ENCODE measurements at regions not wholly inside any gene's neighbourhood (a gene's known extent, or its start where the extent isn't known, plus 50 kb on each side); places are given as distances from the start of the nearest gene placed in this dataset.

- Histone ChIP-seq H3K4me1 (ENCODE audit: insufficient read depth, low read length) (no peaks in the 10 kb centered on the region), H3K27ac (ENCODE audit: low read depth, low read length) (no peak overlapping the region), H3K9me3 (ENCODE audit: insufficient read depth, low read depth, low read length) (no peaks in the 10 kb centered on the region), H3K27me3 (ENCODE audit: insufficient read depth, low read length) (no peaks in the 10 kb centered on the region), H3K4me3 (ENCODE audit: low read length) (no peak overlapping the region), H3K36me3 (ENCODE audit: insufficient read depth, low read length) (no peaks in the 10 kb centered on the region), H3K9ac (ENCODE audit: low read depth, low read length) (no peak overlapping the region)
- 94% methylated on average over 2 of the region's 2 CpGs for WGBS
Measured at GRCh38 chr10:78727251-78727650, 341.5 kb upstream of the ZMIZ1 start.

DNA sequence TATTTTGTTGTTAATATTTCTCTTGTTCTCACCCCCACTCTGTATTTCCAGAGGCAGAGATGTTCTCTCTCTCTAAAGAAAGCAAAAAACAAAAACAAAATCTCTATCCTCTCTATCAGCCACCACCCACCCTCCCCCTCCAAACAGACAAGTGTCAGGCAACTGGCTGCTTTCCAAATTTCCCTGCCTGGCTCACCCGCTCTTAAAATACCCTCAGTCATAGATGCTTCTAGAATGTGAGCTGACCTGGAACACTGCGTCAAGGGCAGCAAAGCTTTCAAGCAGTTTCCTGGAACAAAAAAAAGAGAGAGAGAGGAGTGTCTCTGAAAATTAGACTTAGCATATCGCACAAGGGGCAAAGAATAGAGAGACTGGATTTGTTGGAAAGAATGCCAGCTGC is 341.0 kb upstream of the ZMIZ1 start:
- Histone ChIP-seq H3K4me1 (ENCODE audit: insufficient read depth, low read length) (no peaks in the 10 kb centered on the region), H3K9me3 (ENCODE audit: insufficient read depth, low read depth, low read length) (no peaks in the 10 kb centered on the region), H3K9ac (ENCODE audit: low read depth, low read length) (no peak overlapping the region), H3K36me3 (ENCODE audit: insufficient read depth, low read length) (no peaks in the 10 kb centered on the region), H3K4me3 (ENCODE audit: low read length) (no peak overlapping the region), H3K27ac (ENCODE audit: low read depth, low read length) (no peak overlapping the region), H3K27me3 (ENCODE audit: insufficient read depth, low read length) (no peaks in the 10 kb centered on the region)
- 91% methylated on average over 3 of the region's 3 CpGs for WGBS

DNA sequence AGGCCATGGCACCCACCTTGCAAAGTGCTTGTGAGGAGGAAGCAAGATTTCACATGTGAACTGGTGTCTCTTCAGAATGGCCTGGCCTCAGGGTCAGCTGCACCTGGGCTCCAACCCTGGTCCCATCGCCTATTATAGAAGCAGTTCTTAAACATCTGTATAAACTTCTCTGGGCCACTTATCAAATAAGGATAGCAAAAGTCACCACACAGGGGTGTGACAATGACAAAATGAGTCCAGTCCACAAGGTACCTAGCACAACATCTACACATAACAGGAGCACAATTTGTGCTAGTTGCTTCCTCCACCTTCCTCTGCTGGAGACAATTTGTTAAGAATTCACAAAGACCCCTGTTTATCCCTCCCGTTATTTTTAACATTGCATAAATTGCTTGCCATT is 340.6 kb upstream of the ZMIZ1 start:
- no peaks in the 10 kb centered on the region for H3K27me3 ChIP-seq (ENCODE audit: insufficient read depth, low read length)
- no peak overlapping the region for H3K4me3 ChIP-seq (ENCODE audit: low read length)
- H3K9me3 ChIP-seq (ENCODE audit: insufficient read depth, low read depth, low read length), result no peaks in the 10 kb centered on the region
- H3K9ac ChIP-seq (ENCODE audit: low read depth, low read length), result no peak overlapping the region
- H3K36me3 ChIP-seq (ENCODE audit: insufficient read depth, low read length), result no peaks in the 10 kb centered on the region
- H3K4me1 ChIP-seq (ENCODE audit: insufficient read depth, low read length), result no peaks in the 10 kb centered on the region
- 94% methylated on average over 2 of the region's 2 CpGs for WGBS
- H3K27ac ChIP-seq (ENCODE audit: low read depth, low read length), result no peak overlapping the region

DNA sequence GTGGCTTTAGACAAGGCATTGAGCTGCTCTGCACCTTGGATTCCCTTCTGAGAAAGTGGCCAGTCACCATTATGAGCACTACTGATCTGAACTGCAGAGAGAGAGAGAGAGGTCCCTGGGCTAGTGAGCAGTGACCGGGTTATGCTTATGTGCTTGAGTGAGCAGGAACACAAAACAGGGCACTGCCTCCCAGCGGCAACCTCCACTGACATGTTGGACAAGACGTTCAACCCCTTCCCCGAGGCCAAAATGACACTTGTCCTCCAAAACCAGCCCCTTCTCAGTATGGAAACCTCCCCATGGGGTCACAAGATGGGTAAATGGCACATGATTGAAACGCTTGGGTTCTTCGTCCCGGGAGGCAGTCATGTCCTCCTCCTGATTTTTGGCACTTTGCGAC is 339.4 kb upstream of the ZMIZ1 start:
- Histone ChIP-seq H3K27me3 (ENCODE audit: insufficient read depth, low read length) (no peaks in the 10 kb centered on the region), H3K36me3 (ENCODE audit: insufficient read depth, low read length) (no peaks in the 10 kb centered on the region), H3K9ac (ENCODE audit: low read depth, low read length) (no peak overlapping the region), H3K27ac (ENCODE audit: low read depth, low read length) (no peak overlapping the region), H3K9me3 (ENCODE audit: insufficient read depth, low read depth, low read length) (no peaks in the 10 kb centered on the region), H3K4me1 (ENCODE audit: insufficient read depth, low read length) (no peaks in the 10 kb centered on the region), H3K4me3 (ENCODE audit: low read length) (no peak overlapping the region)
- 96% methylated on average over 8 of the region's 8 CpGs for WGBS

- H3K4me1 ChIP-seq (ENCODE audit: insufficient read depth, low read length), result no peaks in the 10 kb centered on the region
- no peak overlapping the region for H3K9ac ChIP-seq (ENCODE audit: low read depth, low read length)
- no peaks in the 10 kb centered on the region for H3K9me3 ChIP-seq (ENCODE audit: insufficient read depth, low read depth, low read length)
- H3K36me3 ChIP-seq (ENCODE audit: insufficient read depth, low read length), result no peaks in the 10 kb centered on the region
- WGBS, result 60% methylated on average over 1 of the region's 2 CpGs
- no peak overlapping the region for H3K27ac ChIP-seq (ENCODE audit: low read depth, low read length)
- no peak overlapping the region for H3K4me3 ChIP-seq (ENCODE audit: low read length)
- no peaks in the 10 kb centered on the region for H3K27me3 ChIP-seq (ENCODE audit: insufficient read depth, low read length)
Measured at GRCh38 chr10:78729800-78730199, 339.0 kb upstream of the ZMIZ1 start.

GRCh38 chr10:78730754-78731153 is 338.0 kb upstream of the ZMIZ1 start:
- no peaks in the 10 kb centered on the region for H3K36me3 ChIP-seq (ENCODE audit: insufficient read depth, low read length)
- no peaks in the 10 kb centered on the region for H3K9me3 ChIP-seq (ENCODE audit: insufficient read depth, low read depth, low read length)
- no peak overlapping the region for H3K4me3 ChIP-seq (ENCODE audit: low read length)
- no peak overlapping the region for H3K27ac ChIP-seq (ENCODE audit: low read depth, low read length)
- no peak overlapping the region for H3K9ac ChIP-seq (ENCODE audit: low read depth, low read length)
- WGBS, result 98% methylated on average over 8 of the region's 8 CpGs
- H3K4me1 ChIP-seq (ENCODE audit: insufficient read depth, low read length), result no peaks in the 10 kb centered on the region
- H3K27me3 ChIP-seq (ENCODE audit: insufficient read depth, low read length), result no peaks in the 10 kb centered on the region

- no peaks in the 10 kb centered on the region for H3K4me1 ChIP-seq (ENCODE audit: insufficient read depth, low read length)
- no peaks in the 10 kb centered on the region for H3K9me3 ChIP-seq (ENCODE audit: insufficient read depth, low read depth, low read length)
- no peak overlapping the region for H3K4me3 ChIP-seq (ENCODE audit: low read length)
- no peaks in the 10 kb centered on the region for H3K27me3 ChIP-seq (ENCODE audit: insufficient read depth, low read length)
- no peak overlapping the region for H3K9ac ChIP-seq (ENCODE audit: low read depth, low read length)
- H3K36me3 ChIP-seq (ENCODE audit: insufficient read depth, low read length), result no peaks in the 10 kb centered on the region
- WGBS, result 95% methylated on average over 3 of the region's 3 CpGs
- H3K27ac ChIP-seq (ENCODE audit: low read depth, low read length), result no peak overlapping the region
Measured at GRCh38 chr10:78731675-78732074, 337.1 kb upstream of the ZMIZ1 start.

GRCh38 chr10:78732381-78732780 is 336.4 kb upstream of the ZMIZ1 start:
- no peaks in the 10 kb centered on the region for H3K9me3 ChIP-seq (ENCODE audit: insufficient read depth, low read depth, low read length)
- no peaks in the 10 kb centered on the region for H3K4me1 ChIP-seq (ENCODE audit: insufficient read depth, low read length)
- H3K4me3 ChIP-seq (ENCODE audit: low read length), result no peak overlapping the region
- 90% methylated on average over 8 of the region's 8 CpGs for WGBS
- no peaks in the 10 kb centered on the region for H3K36me3 ChIP-seq (ENCODE audit: insufficient read depth, low read length)
- no peak overlapping the region for H3K9ac ChIP-seq (ENCODE audit: low read depth, low read length)
- no peaks in the 10 kb centered on the region for H3K27me3 ChIP-seq (ENCODE audit: insufficient read depth, low read length)
- no peak overlapping the region for H3K27ac ChIP-seq (ENCODE audit: low read depth, low read length)

DNA sequence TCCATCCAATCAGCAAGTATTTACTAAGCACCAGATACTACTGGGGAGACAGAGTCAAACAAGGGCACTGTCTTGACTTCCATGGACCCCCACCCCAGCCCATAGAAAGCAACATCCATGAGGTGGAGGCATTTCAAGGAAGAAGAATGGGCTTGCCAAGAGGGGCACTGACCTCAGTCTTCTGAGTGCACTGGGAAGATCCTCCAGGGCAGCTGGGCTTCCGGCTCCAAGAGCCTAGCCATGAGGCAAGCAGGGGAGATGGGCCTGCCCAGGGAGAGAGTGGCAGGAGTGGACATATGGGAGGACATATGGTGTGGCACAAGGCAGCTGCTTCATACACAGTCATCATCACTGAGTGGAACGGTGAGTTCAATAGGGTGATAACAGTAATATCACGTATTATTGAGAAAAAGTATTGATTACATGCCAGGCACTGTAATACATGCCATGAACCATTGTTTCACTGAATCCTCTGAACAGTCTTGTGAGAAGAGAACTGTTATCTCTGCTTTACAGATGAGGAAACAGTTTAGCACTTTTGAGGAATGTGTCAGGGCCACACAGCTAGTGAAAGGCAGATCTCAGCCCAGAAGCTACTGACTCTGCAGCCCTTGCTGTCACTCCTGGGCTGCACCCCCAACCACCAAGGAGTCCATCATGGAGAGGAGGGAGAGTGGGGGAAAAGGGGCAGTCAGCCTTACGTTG is 331.7 kb upstream of the ZMIZ1 start:
- H3K36me3 ChIP-seq (ENCODE audit: insufficient read depth, low read length), result no peaks in the 10 kb centered on the region
- H3K27me3 ChIP-seq (ENCODE audit: insufficient read depth, low read length), result no peaks in the 10 kb centered on the region
- H3K4me3 ChIP-seq (ENCODE audit: low read length), result no peak overlapping the region
- WGBS, result 73% methylated on average over 4 of the region's 4 CpGs
- H3K27ac ChIP-seq (ENCODE audit: low read depth, low read length), result no peak overlapping the region
- H3K9ac ChIP-seq (ENCODE audit: low read depth, low read length), result no peak overlapping the region
- H3K4me1 ChIP-seq (ENCODE audit: insufficient read depth, low read length), result no peaks in the 10 kb centered on the region
- H3K9me3 ChIP-seq (ENCODE audit: insufficient read depth, low read depth, low read length), result no peaks in the 10 kb centered on the region

- Histone ChIP-seq H3K9ac (ENCODE audit: low read depth, low read length) (no peak overlapping the region), H3K36me3 (ENCODE audit: insufficient read depth, low read length) (no peaks in the 10 kb centered on the region), H3K27ac (ENCODE audit: low read depth, low read length) (no peak overlapping the region), H3K4me3 (ENCODE audit: low read length) (no peak overlapping the region), H3K4me1 (ENCODE audit: insufficient read depth, low read length) (no peaks in the 10 kb centered on the region), H3K27me3 (ENCODE audit: insufficient read depth, low read length) (no peaks in the 10 kb centered on the region), H3K9me3 (ENCODE audit: insufficient read depth, low read depth, low read length) (no peaks in the 10 kb centered on the region)
- WGBS, result 92% methylated on average over 6 of the region's 7 CpGs
Measured at GRCh38 chr10:78737883-78738856, 330.6 kb upstream of the ZMIZ1 start.

- H3K4me1 ChIP-seq (ENCODE audit: insufficient read depth, low read length), result no peaks in the 10 kb centered on the region
- 89% methylated on average over 4 of the region's 5 CpGs for WGBS
- no peak overlapping the region for H3K27ac ChIP-seq (ENCODE audit: low read depth, low read length)
- H3K4me3 ChIP-seq (ENCODE audit: low read length), result no peak overlapping the region
- no peak overlapping the region for H3K9ac ChIP-seq (ENCODE audit: low read depth, low read length)
- no peaks in the 10 kb centered on the region for H3K27me3 ChIP-seq (ENCODE audit: insufficient read depth, low read length)
- H3K36me3 ChIP-seq (ENCODE audit: insufficient read depth, low read length), result no peaks in the 10 kb centered on the region
- H3K9me3 ChIP-seq (ENCODE audit: insufficient read depth, low read depth, low read length), result no peaks in the 10 kb centered on the region
Measured at GRCh38 chr10:78738861-78739260, 329.9 kb upstream of the ZMIZ1 start.

Measured in HUES64 (cell line).